D721Med (cell line): ENCODE measurements at regions not wholly inside any gene's neighbourhood (a gene's known extent, or its start where the extent isn't known, plus 50 kb on each side); places are given as distances from the start of the nearest gene placed in this dataset.

Experiments used
- DNase-seq: peaks from one replicate; pipeline ENCODE4 v3.0.0; 2011; ENCODE audit warnings: low spot score; ENCODE audit not compliant: insufficient read length
- FAIRE-seq: peaks from 2 replicates; lab custom pipeline; 2011; peaks lifted over from hg19 to GRCh38; lab: Jason Lieb, UNC
- CTCF ChIP-seq: IDR thresholded peaks from 2 replicates; pipeline ENCODE4 v1.5.1; 2012; ENCODE audit warnings: mild to moderate bottlenecking, control low read depth; ENCODE audit not compliant: insufficient read depth; ENCODE audit errors: missing control alignments

- TF ChIP-seq CTCF: no peak
- DNase-seq (no peak), FAIRE-seq (no peak)
Observed at GRCh38 chr9:81532251-81532650, 157.1 kb downstream of the TLE1 start.

DNA sequence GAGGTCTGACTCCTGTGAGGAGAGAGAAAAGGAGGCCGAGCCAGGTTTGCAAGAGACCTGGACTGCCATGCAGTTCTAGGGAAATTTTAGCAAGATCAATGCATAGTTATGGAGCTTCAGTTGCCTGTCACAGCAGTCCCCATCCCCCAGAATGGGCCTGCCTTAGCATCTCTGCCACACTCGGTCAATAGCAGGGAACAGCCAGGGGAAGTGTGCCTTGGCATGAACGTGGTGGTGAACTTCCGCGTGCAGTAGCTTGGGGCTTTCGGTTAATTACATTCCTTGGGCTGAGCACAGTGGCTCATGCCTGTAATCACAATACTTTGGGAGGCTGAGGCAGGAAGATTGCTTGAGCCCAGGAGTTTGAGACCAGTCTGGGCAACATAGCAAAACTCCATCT lies 157.8 kb downstream of the TLE1 start:
- no peak for TF ChIP-seq CTCF
- no peak for FAIRE-seq
- DNase-seq: no peak

- FAIRE-seq (no peak), DNase-seq (no peak)
- no peak for TF ChIP-seq CTCF
Observed at GRCh38 chr9:81530846-81531245, 158.5 kb downstream of the TLE1 start.

DNA sequence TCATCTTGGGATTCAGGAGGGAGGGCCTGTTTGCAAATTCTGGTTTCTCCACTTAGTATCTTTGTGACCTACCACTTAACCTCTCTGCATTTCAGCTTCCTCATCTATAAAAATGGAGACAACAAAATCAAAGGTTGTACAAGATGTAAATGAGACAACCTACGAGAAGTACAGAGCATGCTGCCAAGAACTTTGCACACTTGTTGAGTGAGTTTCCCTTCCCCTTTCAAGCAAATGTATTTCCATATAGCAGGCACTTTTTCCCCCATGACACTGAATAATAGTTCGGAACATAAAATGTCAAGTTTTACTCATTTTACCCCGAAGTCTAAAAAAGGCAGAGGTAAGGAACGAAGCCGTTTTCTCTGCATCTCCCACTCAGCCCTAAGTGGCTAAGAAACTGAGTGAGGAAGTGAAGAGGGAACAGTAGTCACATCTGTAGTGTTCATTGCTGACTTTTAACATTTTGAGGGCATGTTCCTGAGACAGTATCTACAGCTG lies 159.0 kb downstream of the TLE1 start:
- DNase-seq: no peak
- FAIRE-seq: no peak

GRCh38 chr9:81529556-81530193 lies 159.7 kb downstream of the TLE1 start:
- no peak for TF ChIP-seq CTCF
- DNase-seq (no peak), FAIRE-seq (no peak)

More for the DNA sequence above, 159.0 kb downstream of the TLE1 start:
- no peak for TF ChIP-seq CTCF

GRCh38 chr9:81526587-81526986 lies 162.8 kb downstream of the TLE1 start:
- no peak for FAIRE-seq

More at GRCh38 chr9:81526587-81526986, 162.8 kb downstream of the TLE1 start:
- DNase-seq: no peak
- no peak for TF ChIP-seq CTCF
